ENCODE measurements at regions not wholly inside any gene's neighbourhood (a gene's known extent, or its start where the extent isn't known, plus 50 kb on each side); places are given as distances from the start of the nearest gene placed in this dataset.

DNA sequence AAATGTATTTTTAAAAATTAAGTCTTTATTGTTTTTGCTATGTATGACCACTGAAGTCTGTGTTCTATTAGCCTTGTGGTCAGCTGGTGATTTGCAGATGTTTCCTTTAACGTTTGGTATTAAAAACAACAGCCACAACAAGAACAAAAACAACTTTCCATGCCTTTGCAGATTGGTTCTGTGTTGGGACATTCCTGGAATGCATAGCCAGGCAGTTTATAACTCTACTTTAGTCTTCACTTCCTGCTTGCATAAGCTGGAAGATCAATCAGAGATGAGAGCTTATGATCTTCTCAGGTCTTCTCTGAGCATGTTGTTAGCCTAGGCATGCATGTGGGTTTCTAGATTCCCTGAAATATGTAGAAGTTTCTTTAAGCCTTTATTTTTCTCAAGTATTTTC lies 58.9 kb upstream of the SEMA3C start:
- no peak for DNase-seq (ENCODE audit: low read depth in 2 of 2)
- no peak overlapping the region for H3K4me3 ChIP-seq (replicated peaks in 1 of 2; ENCODE audit: low read depth in 2 of 2, low read length in 2 of 2)
- TF ChIP-seq, protein P1, sequence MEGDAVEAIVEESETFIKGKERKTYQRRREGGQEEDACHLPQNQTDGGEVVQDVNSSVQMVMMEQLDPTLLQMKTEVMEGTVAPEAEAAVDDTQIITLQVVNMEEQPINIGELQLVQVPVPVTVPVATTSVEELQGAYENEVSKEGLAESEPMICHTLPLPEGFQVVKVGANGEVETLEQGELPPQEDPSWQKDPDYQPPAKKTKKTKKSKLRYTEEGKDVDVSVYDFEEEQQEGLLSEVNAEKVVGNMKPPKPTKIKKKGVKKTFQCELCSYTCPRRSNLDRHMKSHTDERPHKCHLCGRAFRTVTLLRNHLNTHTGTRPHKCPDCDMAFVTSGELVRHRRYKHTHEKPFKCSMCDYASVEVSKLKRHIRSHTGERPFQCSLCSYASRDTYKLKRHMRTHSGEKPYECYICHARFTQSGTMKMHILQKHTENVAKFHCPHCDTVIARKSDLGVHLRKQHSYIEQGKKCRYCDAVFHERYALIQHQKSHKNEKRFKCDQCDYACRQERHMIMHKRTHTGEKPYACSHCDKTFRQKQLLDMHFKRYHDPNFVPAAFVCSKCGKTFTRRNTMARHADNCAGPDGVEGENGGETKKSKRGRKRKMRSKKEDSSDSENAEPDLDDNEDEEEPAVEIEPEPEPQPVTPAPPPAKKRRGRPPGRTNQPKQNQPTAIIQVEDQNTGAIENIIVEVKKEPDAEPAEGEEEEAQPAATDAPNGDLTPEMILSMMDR (IDR thresholded peaks at IDR 0.05; ENCODE audit: low read depth, low read length) = no peak

DNA sequence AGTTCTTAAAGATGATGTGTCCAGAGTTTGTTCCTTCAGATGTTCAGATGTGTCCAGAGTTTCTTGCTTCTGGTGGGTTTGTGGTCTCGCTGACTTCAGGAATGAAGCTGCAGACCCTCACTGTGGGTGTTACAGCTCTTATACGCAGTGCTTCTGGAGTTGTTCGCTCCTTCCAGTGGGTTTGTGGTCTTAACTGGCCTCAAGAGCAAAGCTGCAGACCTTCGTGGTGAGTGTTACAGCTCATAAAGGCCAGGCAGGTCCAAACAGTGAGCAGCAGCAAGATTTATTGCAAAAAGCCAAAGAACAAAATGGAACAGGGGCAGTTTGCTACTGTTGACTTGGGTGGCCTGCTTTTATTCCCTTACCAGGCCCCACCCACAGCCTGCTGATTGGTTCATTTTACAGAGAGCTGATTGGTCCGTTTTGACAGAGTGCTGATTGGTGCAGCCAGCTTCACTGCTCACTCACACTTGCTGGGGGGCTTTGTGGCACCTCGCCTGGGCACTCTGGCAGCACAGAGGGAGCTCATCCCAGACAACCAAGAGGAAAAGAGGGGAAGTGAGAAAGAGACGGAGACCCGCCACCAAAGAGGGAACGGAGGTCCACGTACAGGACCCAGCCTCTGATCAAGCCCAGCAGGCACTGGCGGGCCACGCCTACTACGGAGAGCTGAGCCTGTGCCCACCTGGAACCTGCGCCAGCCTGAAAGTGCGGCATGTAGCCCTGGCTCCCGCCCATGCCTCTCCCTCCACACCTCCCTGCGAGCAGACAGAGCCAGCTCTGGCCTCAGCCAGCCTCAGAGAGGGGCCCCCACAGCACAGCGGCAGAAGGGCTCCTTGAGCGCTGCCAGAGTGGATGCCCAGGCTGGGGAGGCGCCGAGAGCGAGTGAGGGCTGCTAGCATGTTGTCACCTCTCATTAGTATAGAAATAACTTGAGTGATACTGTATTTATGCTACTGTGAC lies 55.8 kb upstream of the SEMA3C start:
- TF ChIP-seq, protein P1 (IDR thresholded peaks at IDR 0.05; ENCODE audit: low read depth, low read length) = no peak
- no peak overlapping the region for H3K4me3 ChIP-seq (replicated peaks in 1 of 2; ENCODE audit: low read depth in 2 of 2, low read length in 2 of 2)
- DNase-seq (ENCODE audit: low read depth in 2 of 2) = no peak

DNA sequence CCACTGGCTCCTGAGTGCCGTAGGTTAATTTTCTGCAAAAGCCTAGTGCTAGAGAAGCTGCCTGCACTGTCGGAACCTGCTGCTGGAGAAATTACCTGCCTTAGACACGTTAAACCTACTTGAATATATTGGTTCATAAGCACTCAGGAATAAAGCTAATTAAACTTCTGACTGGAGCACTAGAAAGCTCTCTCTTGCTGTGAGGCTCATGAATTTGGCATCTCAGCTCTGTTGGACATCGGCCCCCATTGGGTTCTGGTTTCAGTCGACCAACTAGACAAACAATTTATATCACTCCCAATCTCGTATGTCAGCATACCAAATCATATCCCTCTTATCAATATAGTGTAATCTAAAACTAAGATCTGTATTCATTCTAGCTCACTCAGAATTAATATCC lies 52.4 kb upstream of the SEMA3C start:
- TF ChIP-seq, protein P1 (IDR thresholded peaks at IDR 0.05; ENCODE audit: low read depth, low read length) = no peak
- no peak for DNase-seq (ENCODE audit: low read depth in 2 of 2)
- no peak overlapping the region for H3K4me3 ChIP-seq (replicated peaks in 1 of 2; ENCODE audit: low read depth in 2 of 2, low read length in 2 of 2)

Measured in cardiac fibroblast (primary cell).